Smooth muscle cell (in vitro differentiated cells): ENCODE measurements at regions not wholly inside any gene's neighbourhood (a gene's known extent, or its start where the extent isn't known, plus 50 kb on each side); places are given as distances from the start of the nearest gene placed in this dataset.
A peak's percentile ranks its signal among the peaks of the same experiment; 100 is the strongest.

Source experiments
- DNase-seq: peaks from one replicate; lab custom pipeline; 2025; ENCODE audit not compliant: unreplicated experiment; lab: John Stamatoyannopoulos, UW
- H2AFZ ChIP-seq: fragments of 200-600 bp; sonication (generic); 2 replicates; pipeline ENCODE4 v1.6.0; 2016; ENCODE audit warnings: antibody characterized with exemption, low read depth, mild to moderate bottlenecking
- H3F3A ChIP-seq: fragments of 200-600 bp; sonication (generic); 2 replicates; pipeline ENCODE4 v1.6.0; 2017; ENCODE audit warnings: antibody characterized with exemption, low read depth
- H3K27ac ChIP-seq: fragments of 200-600 bp; sonication (generic); 2 replicates; pipeline ENCODE4 v1.5.1; 2016; ENCODE audit warnings: low read depth, mild to moderate bottlenecking
- H3K27me3 ChIP-seq: fragments of 200-600 bp; sonication (generic); 2 replicates; pipeline ENCODE4 v1.6.1; 2016; ENCODE audit warnings: low read depth, mild to moderate bottlenecking
- H3K36me3 ChIP-seq: fragments of 200-600 bp; sonication (generic); 2 replicates; pipeline ENCODE4 v1.5.1; 2016; ENCODE audit warnings: low read depth
- H3K4me1 ChIP-seq: fragments of 200-600 bp; sonication (generic); 2 replicates; pipeline ENCODE4 v1.5.1; 2016; ENCODE audit warnings: low read depth
- H3K4me2 ChIP-seq: fragments of 200-600 bp; sonication (generic); 2 replicates; pipeline ENCODE4 v1.6.0; 2016; ENCODE audit warnings: mild to moderate bottlenecking
- H3K4me3 ChIP-seq: fragments of 200-600 bp; sonication (generic); 2 replicates; pipeline ENCODE4 v1.5.1; 2016; ENCODE audit warnings: mild to moderate bottlenecking
- H3K79me2 ChIP-seq: fragments of 200-600 bp; sonication (generic); 2 replicates; pipeline ENCODE4 v1.6.0; 2016; ENCODE audit warnings: low read depth, mild to moderate bottlenecking
- H3K9ac ChIP-seq: fragments of 200-600 bp; sonication (generic); 2 replicates; pipeline ENCODE4 v1.6.0; 2016; ENCODE audit warnings: low read depth
- H3K9me3 ChIP-seq: fragments of 200-600 bp; sonication (generic); replicated peaks from 2 replicates; pipeline ENCODE4 v1.5.1; 2016; ENCODE audit warnings: low read depth
- H4K20me1 ChIP-seq: fragments of 200-600 bp; sonication (generic); 2 replicates; pipeline ENCODE4 v1.6.0; 2016; ENCODE audit warnings: low read depth
- WGBS: methylation state at CpG from one replicate; pipeline ENCODE4 v1.1.7; 2016; ENCODE audit warnings: low lambda C conversion rate; 5-methylcytosine and 5-hydroxymethylcytosine counted together
- TF ChIP-seq, protein P1 (sequence below): fragments of 200-600 bp; sonication (generic); IDR thresholded peaks from 2 replicates; pipeline ENCODE4 v1.5.1; 2017; ENCODE audit warnings: borderline replicate concordance, mild to moderate bottlenecking, antibody characterized with exemption; ENCODE audit not compliant: insufficient read depth, poor library complexity, severe bottlenecking

GRCh38 chr4:22978656-22979055, 285.9 kb downstream of the GBA3 start:
- no peaks in the 10 kb centered on the region for H3K4me1 ChIP-seq
- H3K27ac ChIP-seq: no peak overlapping the region
- TF ChIP-seq, protein P1, sequence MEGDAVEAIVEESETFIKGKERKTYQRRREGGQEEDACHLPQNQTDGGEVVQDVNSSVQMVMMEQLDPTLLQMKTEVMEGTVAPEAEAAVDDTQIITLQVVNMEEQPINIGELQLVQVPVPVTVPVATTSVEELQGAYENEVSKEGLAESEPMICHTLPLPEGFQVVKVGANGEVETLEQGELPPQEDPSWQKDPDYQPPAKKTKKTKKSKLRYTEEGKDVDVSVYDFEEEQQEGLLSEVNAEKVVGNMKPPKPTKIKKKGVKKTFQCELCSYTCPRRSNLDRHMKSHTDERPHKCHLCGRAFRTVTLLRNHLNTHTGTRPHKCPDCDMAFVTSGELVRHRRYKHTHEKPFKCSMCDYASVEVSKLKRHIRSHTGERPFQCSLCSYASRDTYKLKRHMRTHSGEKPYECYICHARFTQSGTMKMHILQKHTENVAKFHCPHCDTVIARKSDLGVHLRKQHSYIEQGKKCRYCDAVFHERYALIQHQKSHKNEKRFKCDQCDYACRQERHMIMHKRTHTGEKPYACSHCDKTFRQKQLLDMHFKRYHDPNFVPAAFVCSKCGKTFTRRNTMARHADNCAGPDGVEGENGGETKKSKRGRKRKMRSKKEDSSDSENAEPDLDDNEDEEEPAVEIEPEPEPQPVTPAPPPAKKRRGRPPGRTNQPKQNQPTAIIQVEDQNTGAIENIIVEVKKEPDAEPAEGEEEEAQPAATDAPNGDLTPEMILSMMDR: no peak
- H3K9ac ChIP-seq: no peak overlapping the region
- no peaks in the 10 kb centered on the region for H3K9me3 ChIP-seq
- no peak for DNase-seq
- no peaks in the 10 kb centered on the region for H4K20me1 ChIP-seq
- no peaks in the 10 kb centered on the region for H3K27me3 ChIP-seq
- no peak overlapping the region for H2AFZ ChIP-seq
- no peaks in the 10 kb centered on the region for H3F3A ChIP-seq
- H3K4me3 ChIP-seq: no peak overlapping the region
- no peaks in the 10 kb centered on the region for H3K79me2 ChIP-seq
- H3K4me2 ChIP-seq: no peak overlapping the region
- H3K36me3 ChIP-seq: no peaks in the 10 kb centered on the region

- TF ChIP-seq, protein P1: no peak
- H3K27me3 ChIP-seq: no peaks in the 10 kb centered on the region
- H3K4me3 ChIP-seq: no peak overlapping the region
- peaks cover 16% of the 10 kb centered on the region for H3K4me1 ChIP-seq
- H3K4me2 ChIP-seq: no peak overlapping the region
- H2AFZ ChIP-seq: no peak overlapping the region
- H3K79me2 ChIP-seq: no peaks in the 10 kb centered on the region
- H3K27ac ChIP-seq: no peak overlapping the region
- no peaks in the 10 kb centered on the region for H3K9me3 ChIP-seq
- 94% methylated on average over 1 of the region's 1 CpG for WGBS
- DNase-seq: no peak
- H4K20me1 ChIP-seq: no peaks in the 10 kb centered on the region
- H3K9ac ChIP-seq: no peak overlapping the region
- no peaks in the 10 kb centered on the region for H3F3A ChIP-seq
- H3K36me3 ChIP-seq: no peaks in the 10 kb centered on the region
These were observed 277.9 kb downstream of the GBA3 start for GRCh38 chr4:22970665-22971064.

DNA sequence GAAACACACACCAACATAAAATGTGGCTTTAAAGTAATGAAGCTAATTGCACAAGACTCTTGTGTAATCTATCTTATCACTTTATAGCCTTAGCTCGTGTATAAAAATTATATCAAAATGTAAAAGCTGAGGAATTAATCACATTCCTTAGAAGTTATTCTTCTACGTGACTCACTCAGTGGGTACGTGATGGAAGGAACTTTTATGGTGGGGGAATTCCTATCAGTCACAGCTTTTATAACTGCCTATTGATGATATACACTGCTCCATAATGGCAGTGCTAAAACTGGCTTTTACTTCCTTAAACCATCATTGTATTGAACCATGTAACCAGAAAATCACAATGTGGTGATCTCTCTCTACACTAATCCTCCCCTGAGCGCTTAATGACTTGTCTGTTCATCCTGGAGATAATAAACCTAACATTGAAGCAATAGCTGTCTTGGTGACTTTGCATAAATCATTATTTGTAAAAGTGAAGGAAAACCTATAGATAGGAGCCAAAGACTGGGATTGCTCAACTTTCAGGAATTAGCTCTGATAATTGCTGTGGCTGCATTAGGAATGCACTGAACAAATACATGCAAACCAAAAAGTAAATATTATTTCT, 276.7 kb downstream of the GBA3 start:
- no peaks in the 10 kb centered on the region for H3K27me3 ChIP-seq
- no peaks in the 10 kb centered on the region for H3K79me2 ChIP-seq
- no peak overlapping the region for H3K4me2 ChIP-seq
- TF ChIP-seq, protein P1: no peak
- H3K4me1 ChIP-seq: peaks cover 16% of the 10 kb centered on the region
- no peaks in the 10 kb centered on the region for H3K36me3 ChIP-seq
- H3K9me3 ChIP-seq: no peaks in the 10 kb centered on the region
- H3F3A ChIP-seq: no peaks in the 10 kb centered on the region
- H4K20me1 ChIP-seq: no peaks in the 10 kb centered on the region
- H3K27ac ChIP-seq: no peak overlapping the region
- no peak overlapping the region for H3K9ac ChIP-seq
- WGBS: 61% methylated on average over 4 of the region's 4 CpGs
- H3K4me3 ChIP-seq: no peak overlapping the region
- no peak for DNase-seq
- no peak overlapping the region for H2AFZ ChIP-seq

DNA sequence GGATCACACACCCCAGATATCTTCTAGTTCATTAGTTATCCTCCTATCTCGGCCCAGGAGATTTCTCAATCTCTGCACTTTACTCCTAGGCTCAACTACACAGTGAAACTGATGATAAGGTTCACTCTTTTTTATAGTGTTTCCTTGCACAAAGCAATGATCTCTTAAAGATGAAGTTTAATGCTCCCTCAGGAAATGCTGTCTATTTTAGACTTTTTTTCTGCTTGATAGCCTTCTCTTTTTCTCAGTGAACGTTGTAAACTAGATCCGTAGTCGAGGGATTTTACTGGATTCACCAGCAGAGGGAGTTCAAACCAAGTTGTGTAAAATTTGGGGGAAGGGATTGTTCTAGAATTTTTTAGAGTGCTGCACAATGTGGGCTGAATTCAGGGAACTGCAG, 269.6 kb downstream of the GBA3 start:
- no peaks in the 10 kb centered on the region for H3K27me3 ChIP-seq
- H3K9ac ChIP-seq: no peak overlapping the region
- TF ChIP-seq, protein P1: peak; percentile 57
- H3K79me2 ChIP-seq: no peaks in the 10 kb centered on the region
- H2AFZ ChIP-seq: peak overlapping the region; percentile 57
- no peaks in the 10 kb centered on the region for H3K9me3 ChIP-seq
- no peaks in the 10 kb centered on the region for H3F3A ChIP-seq
- no peak overlapping the region for H3K27ac ChIP-seq
- H4K20me1 ChIP-seq: no peaks in the 10 kb centered on the region
- no peak for DNase-seq
- H3K36me3 ChIP-seq: no peaks in the 10 kb centered on the region
- 29% methylated on average over 4 of the region's 4 CpGs for WGBS
- H3K4me2 ChIP-seq: no peak overlapping the region
- no peaks in the 10 kb centered on the region for H3K4me1 ChIP-seq
- H3K4me3 ChIP-seq: no peak overlapping the region
